K562 (cell line): ENCODE measurements at regions not wholly inside any gene's neighbourhood (a gene's known extent, or its start where the extent isn't known, plus 50 kb on each side); places are given as distances from the start of the nearest gene placed in this dataset.

Experiments
- BRF1 ChIP-seq: IDR thresholded peaks from 3 replicates; pipeline ENCODE4 v1.6.1; 2011; ENCODE audit warnings: borderline replicate concordance, mild to moderate bottlenecking; ENCODE audit not compliant: insufficient read length; ENCODE audit errors: extremely low read depth
- ERF ChIP-seq: fragments of 450-650 bp; formaldehyde crosslinking; IDR thresholded peaks from 2 replicates; pipeline ENCODE4 v1.4.0; 2020; ENCODE audit warnings: mild to moderate bottlenecking, mixed read lengths
- ETS2 ChIP-seq: IDR thresholded peaks from 2 replicates; pipeline ENCODE4 v1.6.1; 2016; ENCODE audit warnings: borderline replicate concordance, missing genetic modification characterization, mild to moderate bottlenecking, moderate library complexity, missing compliant biosample characterization; ENCODE audit not compliant: poor library complexity, severe bottlenecking
- HDAC6 ChIP-seq: IDR thresholded peaks from 2 replicates; pipeline ENCODE4 v1.6.1; 2012; ENCODE audit warnings: low read depth, mild to moderate bottlenecking, control low read depth, inconsistent platforms, low read length, moderate library complexity
- ILF3 ChIP-seq: fragments of 450-650 bp; IDR thresholded peaks from 2 replicates; pipeline ENCODE4 v1.6.1; 2018; ENCODE audit warnings: antibody characterized with exemption, mild to moderate bottlenecking, moderate library complexity, borderline replicate concordance
- KDM2B ChIP-seq: fragments of 250-450 bp; sonication (Bioruptor Pico); IDR thresholded peaks from 2 replicates; pipeline ENCODE4 v1.8.0; 2021; ENCODE audit warnings: mild to moderate bottlenecking, moderate library complexity
- MED1 ChIP-seq: sonication (generic); formaldehyde crosslinking; IDR thresholded peaks from 2 replicates; pipeline ENCODE4 v1.8.1; 2023; ENCODE audit warnings: missing genetic modification reagents, borderline replicate concordance
- PTTG1 ChIP-seq: fragments of 450-650 bp; IDR thresholded peaks from 2 replicates; pipeline ENCODE4 v1.6.1; 2016; ENCODE audit warnings: low read depth, mild to moderate bottlenecking, missing genetic modification characterization, missing compliant biosample characterization
- RBM22 ChIP-seq: fragments of 200-400 bp; formaldehyde crosslinking; IDR thresholded peaks from 2 replicates; pipeline ENCODE4 v1.6.1; 2018; ENCODE audit warnings: low read length, low read depth; ENCODE audit not compliant: poor library complexity, severe bottlenecking
- SMARCC2 ChIP-seq: fragments of 450-650 bp; IDR thresholded peaks from 2 replicates; pipeline ENCODE4 v1.6.1; 2017; ENCODE audit warnings: antibody characterized with exemption, moderate library complexity, mild to moderate bottlenecking, low read depth
- ZEB2 ChIP-seq: fragments of 450-650 bp; IDR thresholded peaks from 2 replicates; pipeline ENCODE4 v1.6.1; 2016
- ZNF121 ChIP-seq: sonication (generic); formaldehyde crosslinking; conservative IDR thresholded peaks from 2 replicates; pipeline ENCODE4 v1.8.0; 2022; ENCODE audit warnings: missing genetic modification reagents
- ZNF134 ChIP-seq: fragments of 250-450 bp; sonication (Bioruptor Pico); conservative IDR thresholded peaks from 2 replicates; pipeline ENCODE4 v1.4.0; 2020
- ZNF146 ChIP-seq: IDR thresholded peaks from one replicate; pipeline ENCODE4 v1.6.1; 2018; ENCODE audit warnings: missing compliant biosample characterization; ENCODE audit not compliant: unreplicated experiment
- ZNF239 ChIP-seq: fragments of 250-450 bp; sonication (Bioruptor Pico); IDR thresholded peaks from 2 replicates; pipeline ENCODE4 v1.4.0; 2020; ENCODE audit warnings: mild to moderate bottlenecking
- ZNF780A ChIP-seq: fragments of 250-450 bp; sonication (Bioruptor Pico); IDR thresholded peaks from 2 replicates; pipeline ENCODE4 v1.5.0; 2021; ENCODE audit warnings: mild to moderate bottlenecking
- TF ChIP-seq, protein P1 (sequence below): sonication (generic); formaldehyde crosslinking; IDR thresholded peaks from 2 replicates; pipeline ENCODE4 v1.8.0; 2022; ENCODE audit warnings: mild to moderate bottlenecking, low read depth, missing genetic modification reagents
- TF ChIP-seq, protein P2 (sequence below), 2 experiments: fragments of 250-450 bp in 1 of 2; fragments of 450-650 bp in 1 of 2; sonication (Bioruptor Pico) in 1 of 2; IDR thresholded peaks; 2 replicates each; pipeline versions ENCODE4 v1.6.1 to v1.8.0; 2016 to 2021; ENCODE audit warnings: mild to moderate bottlenecking in 2 of 2, moderate library complexity in 2 of 2, missing compliant biosample characterization in 1 of 2, missing genetic modification characterization in 1 of 2
- TF ChIP-seq, protein P3 (sequence below): fragments of 250-450 bp; sonication (Bioruptor Pico); IDR thresholded peaks from 2 replicates; pipeline ENCODE4 v1.4.0; 2020; ENCODE audit warnings: mild to moderate bottlenecking, moderate library complexity
- TF ChIP-seq, protein P4 (sequence below): sonication (generic); formaldehyde crosslinking; IDR thresholded peaks from 2 replicates; pipeline ENCODE4 v1.8.0; 2022; ENCODE audit warnings: mild to moderate bottlenecking, missing genetic modification reagents

DNA sequence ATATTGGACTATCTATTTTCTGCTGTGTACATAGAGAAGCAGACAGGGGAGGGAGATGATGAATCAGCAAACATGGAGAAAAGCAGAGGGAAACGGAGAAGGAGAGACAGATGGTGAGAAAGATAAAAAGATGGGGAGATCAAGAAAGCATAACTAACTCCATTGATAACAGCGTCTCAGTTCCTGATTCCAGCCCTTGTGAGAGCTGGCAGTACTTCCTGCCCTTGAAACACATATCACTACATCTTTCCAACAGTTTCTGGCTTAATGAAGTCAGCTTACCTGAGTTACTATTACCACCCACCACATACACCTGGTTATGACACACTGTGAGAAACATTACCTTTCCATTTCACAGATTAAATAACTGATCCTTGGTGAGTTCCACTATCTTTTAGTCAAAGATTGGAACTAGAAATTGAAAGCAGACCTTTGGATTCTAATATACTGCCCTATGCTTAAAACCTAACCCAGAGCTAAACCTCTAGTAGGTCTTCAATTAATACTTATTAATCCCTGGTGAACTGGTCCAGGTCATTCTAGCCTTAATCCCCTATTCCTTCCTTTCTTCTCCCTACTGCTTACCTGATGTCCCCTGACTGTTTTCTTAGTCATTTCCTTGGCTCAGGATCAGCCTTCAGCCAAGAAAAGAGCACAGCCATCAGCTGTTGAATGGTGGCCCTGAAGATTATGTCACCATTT lies 346.6 kb upstream of the CCL2 start (continued):
- TF ChIP-seq KDM2B (CRISPR knock-in tag) (peak; percentile 98), MED1 (CRISPR knock-in tag) (no peak), ILF3 (no peak), BRF1 (no peak), ZNF146 (CRISPR knock-in tag) (no peak), ETS2 (tag) (peak; percentile 40), ZNF134 (peak; percentile 57), PTTG1 (peak; percentile 94), ZEB2 (peak; percentile 81; the same call in 1 of the 2 replicates), HDAC6 (no peak), RBM22 (no peak), ZNF239 (CRISPR knock-in tag) (peak; percentile 91), ERF (0 out of 2 replicates have a peak, but pooled peaks have one; percentile 48), ZNF780A (CRISPR knock-in tag) (peak; percentile 90), ZNF121 (CRISPR knock-in tag) (no peak), SMARCC2 (no peak; the same call in 1 of the 2 replicates)
- TF ChIP-seq, protein P1, sequence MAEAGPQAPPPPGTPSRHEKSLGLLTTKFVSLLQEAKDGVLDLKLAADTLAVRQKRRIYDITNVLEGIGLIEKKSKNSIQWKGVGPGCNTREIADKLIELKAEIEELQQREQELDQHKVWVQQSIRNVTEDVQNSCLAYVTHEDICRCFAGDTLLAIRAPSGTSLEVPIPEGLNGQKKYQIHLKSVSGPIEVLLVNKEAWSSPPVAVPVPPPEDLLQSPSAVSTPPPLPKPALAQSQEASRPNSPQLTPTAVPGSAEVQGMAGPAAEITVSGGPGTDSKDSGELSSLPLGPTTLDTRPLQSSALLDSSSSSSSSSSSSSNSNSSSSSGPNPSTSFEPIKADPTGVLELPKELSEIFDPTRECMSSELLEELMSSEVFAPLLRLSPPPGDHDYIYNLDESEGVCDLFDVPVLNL: no peak
- TF ChIP-seq, protein P2, sequence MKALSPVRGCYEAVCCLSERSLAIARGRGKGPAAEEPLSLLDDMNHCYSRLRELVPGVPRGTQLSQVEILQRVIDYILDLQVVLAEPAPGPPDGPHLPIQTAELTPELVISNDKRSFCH (CRISPR knock-in tag; IDR thresholded peaks at IDR 0.05): peak; percentile 92
- TF ChIP-seq, protein P2 (tag; IDR thresholded peaks at IDR 0.05): peak; percentile 89
- TF ChIP-seq, protein P3, sequence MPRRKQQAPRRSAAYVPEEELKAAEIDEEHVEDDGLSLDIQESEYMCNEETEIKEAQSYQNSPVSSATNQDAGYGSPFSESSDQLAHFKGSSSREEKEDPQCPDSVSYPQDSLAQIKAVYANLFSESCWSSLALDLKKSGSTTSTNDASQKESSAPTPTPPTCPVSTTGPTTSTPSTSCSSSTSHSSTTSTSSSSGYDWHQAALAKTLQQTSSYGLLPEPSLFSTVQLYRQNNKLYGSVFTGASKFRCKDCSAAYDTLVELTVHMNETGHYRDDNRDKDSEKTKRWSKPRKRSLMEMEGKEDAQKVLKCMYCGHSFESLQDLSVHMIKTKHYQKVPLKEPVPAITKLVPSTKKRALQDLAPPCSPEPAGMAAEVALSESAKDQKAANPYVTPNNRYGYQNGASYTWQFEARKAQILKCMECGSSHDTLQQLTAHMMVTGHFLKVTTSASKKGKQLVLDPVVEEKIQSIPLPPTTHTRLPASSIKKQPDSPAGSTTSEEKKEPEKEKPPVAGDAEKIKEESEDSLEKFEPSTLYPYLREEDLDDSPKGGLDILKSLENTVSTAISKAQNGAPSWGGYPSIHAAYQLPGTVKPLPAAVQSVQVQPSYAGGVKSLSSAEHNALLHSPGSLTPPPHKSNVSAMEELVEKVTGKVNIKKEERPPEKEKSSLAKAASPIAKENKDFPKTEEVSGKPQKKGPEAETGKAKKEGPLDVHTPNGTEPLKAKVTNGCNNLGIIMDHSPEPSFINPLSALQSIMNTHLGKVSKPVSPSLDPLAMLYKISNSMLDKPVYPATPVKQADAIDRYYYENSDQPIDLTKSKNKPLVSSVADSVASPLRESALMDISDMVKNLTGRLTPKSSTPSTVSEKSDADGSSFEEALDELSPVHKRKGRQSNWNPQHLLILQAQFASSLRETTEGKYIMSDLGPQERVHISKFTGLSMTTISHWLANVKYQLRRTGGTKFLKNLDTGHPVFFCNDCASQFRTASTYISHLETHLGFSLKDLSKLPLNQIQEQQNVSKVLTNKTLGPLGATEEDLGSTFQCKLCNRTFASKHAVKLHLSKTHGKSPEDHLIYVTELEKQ (CRISPR knock-in tag): peak; percentile 95
- TF ChIP-seq, protein P4, sequence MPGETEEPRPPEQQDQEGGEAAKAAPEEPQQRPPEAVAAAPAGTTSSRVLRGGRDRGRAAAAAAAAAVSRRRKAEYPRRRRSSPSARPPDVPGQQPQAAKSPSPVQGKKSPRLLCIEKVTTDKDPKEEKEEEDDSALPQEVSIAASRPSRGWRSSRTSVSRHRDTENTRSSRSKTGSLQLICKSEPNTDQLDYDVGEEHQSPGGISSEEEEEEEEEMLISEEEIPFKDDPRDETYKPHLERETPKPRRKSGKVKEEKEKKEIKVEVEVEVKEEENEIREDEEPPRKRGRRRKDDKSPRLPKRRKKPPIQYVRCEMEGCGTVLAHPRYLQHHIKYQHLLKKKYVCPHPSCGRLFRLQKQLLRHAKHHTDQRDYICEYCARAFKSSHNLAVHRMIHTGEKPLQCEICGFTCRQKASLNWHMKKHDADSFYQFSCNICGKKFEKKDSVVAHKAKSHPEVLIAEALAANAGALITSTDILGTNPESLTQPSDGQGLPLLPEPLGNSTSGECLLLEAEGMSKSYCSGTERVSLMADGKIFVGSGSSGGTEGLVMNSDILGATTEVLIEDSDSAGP (CRISPR knock-in tag): no peak
